ENCODE measurements at regions not wholly inside any gene's neighbourhood (a gene's known extent, or its start where the extent isn't known, plus 50 kb on each side); places are given as distances from the start of the nearest gene placed in this dataset.

GRCh38 chr12:98037401-98038140 is 477.8 kb upstream of the TMPO start:
- DNase-seq (no peak), ATAC-seq (no peak)
- POLR2A ChIA-PET, result no interaction called here
- Mint-ChIP-seq H3K36me3 (peaks cover 0 to 10% (median 0%) of the 10 kb centered on the region in 3 donors), H3K27ac (no peak overlapping the region), H3K4me3 (no peak overlapping the region), H3K9me3 (peaks cover 0 to 10% (median 5%) of the 10 kb centered on the region in 9 donors), H3K4me1 (no peaks in the 10 kb centered on the region), H3K27me3 (peaks cover 0 to 11% (median 3%) of the 10 kb centered on the region in 5 donors)

- Mint-ChIP-seq H3K4me3 (no peak overlapping the region), H3K4me1 (no peaks in the 10 kb centered on the region)
- no peak for DNase-seq
Measured at GRCh38 chr12:98042668-98043067, 472.7 kb upstream of the TMPO start.

GRCh38 chr12:98045395-98045794 is 470.0 kb upstream of the TMPO start:
- Mint-ChIP-seq H3K4me1 (no peaks in the 10 kb centered on the region), H3K27ac (no peak overlapping the region), H3K9me3 (peaks cover 0 to 10% (median 0%) of the 10 kb centered on the region in 9 donors), H3K27me3 (peaks cover 0 to 8% (median 0%) of the 10 kb centered on the region in 5 donors), H3K36me3 (no peaks in the 10 kb centered on the region), H3K4me3 (no peak overlapping the region)
- DNase-seq, result no peak
- POLR2A ChIA-PET, result no interaction called here
- no peak for ATAC-seq

More at GRCh38 chr12:98042668-98043067, 472.7 kb upstream of the TMPO start:
- Mint-ChIP-seq H3K27ac (no peak overlapping the region), H3K9me3 (peaks cover 0 to 19% (median 2%) of the 10 kb centered on the region in 9 donors), H3K27me3 (peaks cover 0 to 3% (median 2%) of the 10 kb centered on the region in 5 donors), H3K36me3 (peaks cover 0 to 5% (median 0%) of the 10 kb centered on the region in 3 donors)
- no peak for ATAC-seq
- POLR2A ChIA-PET, result no interaction called here

- H3K27ac Mint-ChIP-seq, result no peak overlapping the region
- POLR2A ChIA-PET, result no interaction called here
- H3K27me3 Mint-ChIP-seq, result peaks cover 0 to 8% (median 0%) of the 10 kb centered on the region in 5 donors
- no peak overlapping the region for H3K4me3 Mint-ChIP-seq
- H3K36me3 Mint-ChIP-seq, result no peaks in the 10 kb centered on the region
- DNase-seq (no peak), ATAC-seq (no peak)
- no peaks in the 10 kb centered on the region for H3K4me1 Mint-ChIP-seq
- H3K9me3 Mint-ChIP-seq, result peaks cover 0 to 10% (median 0%) of the 10 kb centered on the region in 9 donors
Measured at GRCh38 chr12:98048326-98048725, 467.1 kb upstream of the TMPO start.

- H3K9me3 Mint-ChIP-seq, result no peaks in the 10 kb centered on the region
- no peak overlapping the region for H3K4me3 Mint-ChIP-seq
- no peak overlapping the region for H3K27ac Mint-ChIP-seq
- H3K27me3 Mint-ChIP-seq, result peaks cover 0 to 14% (median 0%) of the 10 kb centered on the region in 5 donors
- POLR2A ChIA-PET, result no interaction called here
- no peak for ATAC-seq
- no peak for DNase-seq
- no peaks in the 10 kb centered on the region for H3K36me3 Mint-ChIP-seq
- no peaks in the 10 kb centered on the region for H3K4me1 Mint-ChIP-seq
Measured at GRCh38 chr12:98053202-98053601, 462.2 kb upstream of the TMPO start.

- POLR2A ChIA-PET, result no interaction called here
- DNase-seq (no peak), ATAC-seq (no peak)
- peaks cover 0 to 13% (median 0%) of the 10 kb centered on the region in 5 donors for H3K27me3 Mint-ChIP-seq
- H3K4me3 Mint-ChIP-seq, result no peak overlapping the region
- H3K4me1 Mint-ChIP-seq, result no peaks in the 10 kb centered on the region
- H3K36me3 Mint-ChIP-seq, result no peaks in the 10 kb centered on the region
- H3K9me3 Mint-ChIP-seq, result no peaks in the 10 kb centered on the region
- H3K27ac Mint-ChIP-seq, result no peak overlapping the region
Measured at GRCh38 chr12:98057701-98058100, 457.7 kb upstream of the TMPO start.

- Mint-ChIP-seq H3K27ac (no peak overlapping the region), H3K36me3 (no peaks in the 10 kb centered on the region), H3K4me3 (no peak overlapping the region), H3K27me3 (peaks cover 0 to 13% (median 0%) of the 10 kb centered on the region in 5 donors), H3K9me3 (no peaks in the 10 kb centered on the region), H3K4me1 (no peaks in the 10 kb centered on the region)
- DNase-seq (no peak), ATAC-seq (no peak)
- POLR2A ChIA-PET, result no interaction called here
Measured at GRCh38 chr12:98058213-98058612, 457.2 kb upstream of the TMPO start.

GRCh38 chr12:98058838-98059237 is 456.6 kb upstream of the TMPO start:
- no peaks in the 10 kb centered on the region for H3K36me3 Mint-ChIP-seq
- H3K27ac Mint-ChIP-seq, result no peak overlapping the region
- no peaks in the 10 kb centered on the region for H3K9me3 Mint-ChIP-seq
- DNase-seq (no peak), ATAC-seq (no peak)
- POLR2A ChIA-PET, result no interaction called here
- peaks cover 0 to 18% (median 1%) of the 10 kb centered on the region in 5 donors for H3K27me3 Mint-ChIP-seq
- no peaks in the 10 kb centered on the region for H3K4me1 Mint-ChIP-seq
- H3K4me3 Mint-ChIP-seq, result no peak overlapping the region

- Mint-ChIP-seq H3K27ac (no peak overlapping the region), H3K27me3 (peaks cover 0 to 18% (median 1%) of the 10 kb centered on the region in 5 donors), H3K4me3 (no peak overlapping the region), H3K36me3 (no peaks in the 10 kb centered on the region), H3K4me1 (no peaks in the 10 kb centered on the region), H3K9me3 (no peaks in the 10 kb centered on the region)
- POLR2A ChIA-PET, result no interaction called here
- ATAC-seq (no peak), DNase-seq (no peak)
Measured at GRCh38 chr12:98059659-98060343, 455.6 kb upstream of the TMPO start.

- H3K27ac Mint-ChIP-seq, result no peak overlapping the region
- no peaks in the 10 kb centered on the region for H3K9me3 Mint-ChIP-seq
- POLR2A ChIA-PET, result interaction anchor here (0.6 kb wide), 1 partner anchor 1912 kb away, joined by 4 read pairs; no protein-coding TSS in a partner anchor
- no peak overlapping the region for H3K4me3 Mint-ChIP-seq
- peaks cover 0 to 13% (median 1%) of the 10 kb centered on the region in 5 donors for H3K27me3 Mint-ChIP-seq
- H3K36me3 Mint-ChIP-seq, result no peaks in the 10 kb centered on the region
- no peak for DNase-seq
- no peak for ATAC-seq
- H3K4me1 Mint-ChIP-seq, result no peaks in the 10 kb centered on the region
Measured at GRCh38 chr12:98060411-98060810, 455.0 kb upstream of the TMPO start.

- DNase-seq, result no peak
- Mint-ChIP-seq H3K27me3 (peaks cover 0 to 17% (median 1%) of the 10 kb centered on the region in 5 donors), H3K36me3 (no peaks in the 10 kb centered on the region), H3K27ac (no peak overlapping the region), H3K4me1 (no peaks in the 10 kb centered on the region), H3K4me3 (no peak overlapping the region), H3K9me3 (peaks cover 0 to 3% (median 0%) of the 10 kb centered on the region in 9 donors)
- POLR2A ChIA-PET, result no interaction called here
- no peak for ATAC-seq
Measured at GRCh38 chr12:98062464-98063245, 452.7 kb upstream of the TMPO start.

GRCh38 chr12:98064501-98064900 is 450.9 kb upstream of the TMPO start:
- H3K4me1 Mint-ChIP-seq, result no peaks in the 10 kb centered on the region
- no peak overlapping the region for H3K4me3 Mint-ChIP-seq
- peaks cover 0 to 14% (median 2%) of the 10 kb centered on the region in 5 donors for H3K27me3 Mint-ChIP-seq
- H3K9me3 Mint-ChIP-seq, result peaks cover 0 to 3% (median 0%) of the 10 kb centered on the region in 9 donors
- H3K27ac Mint-ChIP-seq, result no peak overlapping the region
- no peak for ATAC-seq
- H3K36me3 Mint-ChIP-seq, result no peaks in the 10 kb centered on the region
- POLR2A ChIA-PET, result no interaction called here
- no peak for DNase-seq

- H3K4me1 Mint-ChIP-seq, result no peaks in the 10 kb centered on the region
- DNase-seq (no peak), ATAC-seq (no peak)
- H3K27ac Mint-ChIP-seq, result no peak overlapping the region
- no peak overlapping the region for H3K4me3 Mint-ChIP-seq
- peaks cover 0 to 7% (median 0%) of the 10 kb centered on the region in 9 donors for H3K9me3 Mint-ChIP-seq
- POLR2A ChIA-PET, result no interaction called here
- no peaks in the 10 kb centered on the region for H3K36me3 Mint-ChIP-seq
- peaks cover 0 to 14% (median 1%) of the 10 kb centered on the region in 5 donors for H3K27me3 Mint-ChIP-seq
Measured at GRCh38 chr12:98067795-98068194, 447.6 kb upstream of the TMPO start.

Measured in naive thymus-derived CD8-positive, alpha-beta T cell (primary cell).